OCI-LY1 (cell line): ENCODE measurements at regions not wholly inside any gene's neighbourhood (a gene's known extent, or its start where the extent isn't known, plus 50 kb on each side); places are given as distances from the start of the nearest gene placed in this dataset.

Source experiments
- CTCF ChIP-seq: fragments of 200-600 bp; sonication (generic), shearing (Covaris generic); IDR thresholded peaks from 2 replicates; pipeline ENCODE4 v1.5.1; 2017; ENCODE audit warnings: mild to moderate bottlenecking, antibody characterized with exemption, low read length, moderate library complexity, mixed read lengths
- EZH2 ChIP-seq: fragments of 200-600 bp; sonication (generic), shearing (Covaris generic); IDR thresholded peaks from 2 replicates; pipeline ENCODE4 v1.8.0; 2017; ENCODE audit warnings: borderline replicate concordance, mixed run types, mild to moderate bottlenecking, antibody characterized with exemption, low read length, moderate library complexity, mixed read lengths

- TF ChIP-seq CTCF = no peak
- TF ChIP-seq EZH2 = no peak
Observed at GRCh38 chr16:17899141-17899540, 428.4 kb upstream of the XYLT1 start.
